ENCODE measurements at regions not wholly inside any gene's neighbourhood (a gene's known extent, or its start where the extent isn't known, plus 50 kb on each side); places are given as distances from the start of the nearest gene placed in this dataset.
A peak's percentile ranks its signal among the peaks of the same experiment; 100 is the strongest.

GRCh38 chr5:143583409-143583808 lies 179.9 kb upstream of the NR3C1 start (continued):
- TF ChIP-seq MGA (IDR thresholded peaks at IDR 0.05) (0 out of 2 replicates have a peak, but pooled peaks have one; percentile 10), HNRNPL (IDR thresholded peaks at IDR 0.05; ENCODE audit: low read depth, low read length) (no peak), ELF1 (tag; IDR thresholded peaks at IDR 0.05) (peak; percentile 26; the same call in 1 of the 2 replicates), ERF (CRISPR knock-in tag; IDR thresholded peaks at IDR 0.05) (no peak), THRA (IDR thresholded peaks at IDR 0.05) (no peak), ZZZ3 (IDR thresholded peaks at IDR 0.05) (no peak)
- TF ChIP-seq, protein P1, sequence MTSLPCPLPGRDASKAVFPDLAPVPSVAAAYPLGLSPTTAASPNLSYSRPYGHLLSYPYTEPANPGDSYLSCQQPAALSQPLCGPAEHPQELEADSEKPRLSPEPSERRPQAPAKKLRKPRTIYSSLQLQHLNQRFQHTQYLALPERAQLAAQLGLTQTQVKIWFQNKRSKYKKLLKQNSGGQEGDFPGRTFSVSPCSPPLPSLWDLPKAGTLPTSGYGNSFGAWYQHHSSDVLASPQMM (CRISPR knock-in tag; IDR thresholded peaks at IDR 0.05) = no peak

Measured in K562 (cell line).